ENCODE measurements at regions not wholly inside any gene's neighbourhood (a gene's known extent, or its start where the extent isn't known, plus 50 kb on each side); places are given as distances from the start of the nearest gene placed in this dataset.

DNA sequence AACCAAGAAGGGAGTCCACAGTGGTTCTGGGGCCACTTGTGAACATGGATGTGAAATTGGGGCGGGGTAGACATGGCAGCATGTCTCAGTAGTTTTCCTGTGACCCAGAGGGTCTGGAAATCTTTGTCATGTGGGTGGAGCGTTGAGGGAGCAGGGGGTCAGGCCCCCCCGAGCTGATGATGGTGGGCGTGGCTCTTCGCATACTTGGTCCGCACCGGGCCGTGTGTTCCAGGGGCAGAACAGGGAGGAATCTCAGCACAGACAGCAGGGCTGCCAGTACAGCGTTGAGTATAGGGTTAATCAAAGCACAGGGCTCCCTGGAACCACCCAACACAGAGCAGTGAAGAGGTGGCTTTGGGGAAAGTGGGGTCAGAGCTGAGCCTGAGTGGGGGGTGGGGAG, 267.5 kb downstream of the SEC14L1 start:
- TF ChIP-seq, protein P1, sequence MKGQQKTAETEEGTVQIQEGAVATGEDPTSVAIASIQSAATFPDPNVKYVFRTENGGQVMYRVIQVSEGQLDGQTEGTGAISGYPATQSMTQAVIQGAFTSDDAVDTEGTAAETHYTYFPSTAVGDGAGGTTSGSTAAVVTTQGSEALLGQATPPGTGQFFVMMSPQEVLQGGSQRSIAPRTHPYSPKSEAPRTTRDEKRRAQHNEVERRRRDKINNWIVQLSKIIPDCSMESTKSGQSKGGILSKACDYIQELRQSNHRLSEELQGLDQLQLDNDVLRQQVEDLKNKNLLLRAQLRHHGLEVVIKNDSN (IDR thresholded peaks at IDR 0.05), result no peak
- TF ChIP-seq EGR1 (IDR thresholded peaks at IDR 0.05) (no peak), CEBPB (IDR thresholded peaks at IDR 0.05) (no peak), TCF12 (IDR thresholded peaks at IDR 0.05; ENCODE audit: low read depth) (no peak), TEAD4 (IDR thresholded peaks at IDR 0.05) (no peak), FOXM1 (IDR thresholded peaks at IDR 0.05; ENCODE audit: borderline replicate concordance, low read depth) (no peak), TAF1 (IDR thresholded peaks at IDR 0.05; ENCODE audit: low read depth) (no peak), NFIC (IDR thresholded peaks at IDR 0.05) (no peak), YY1 (IDR thresholded peaks at IDR 0.05; ENCODE audit: low read depth) (no peak), CREB1 (IDR thresholded peaks at IDR 0.05; ENCODE audit: low read depth) (no peak), RAD21 (IDR thresholded peaks at IDR 0.05; ENCODE audit: low read depth) (no peak), ZBTB7A (IDR thresholded peaks at IDR 0.05; ENCODE audit: low read depth) (no peak), EP300 (IDR thresholded peaks at IDR 0.05; ENCODE audit: borderline replicate concordance) (no peak)
- TF ChIP-seq, protein P2, sequence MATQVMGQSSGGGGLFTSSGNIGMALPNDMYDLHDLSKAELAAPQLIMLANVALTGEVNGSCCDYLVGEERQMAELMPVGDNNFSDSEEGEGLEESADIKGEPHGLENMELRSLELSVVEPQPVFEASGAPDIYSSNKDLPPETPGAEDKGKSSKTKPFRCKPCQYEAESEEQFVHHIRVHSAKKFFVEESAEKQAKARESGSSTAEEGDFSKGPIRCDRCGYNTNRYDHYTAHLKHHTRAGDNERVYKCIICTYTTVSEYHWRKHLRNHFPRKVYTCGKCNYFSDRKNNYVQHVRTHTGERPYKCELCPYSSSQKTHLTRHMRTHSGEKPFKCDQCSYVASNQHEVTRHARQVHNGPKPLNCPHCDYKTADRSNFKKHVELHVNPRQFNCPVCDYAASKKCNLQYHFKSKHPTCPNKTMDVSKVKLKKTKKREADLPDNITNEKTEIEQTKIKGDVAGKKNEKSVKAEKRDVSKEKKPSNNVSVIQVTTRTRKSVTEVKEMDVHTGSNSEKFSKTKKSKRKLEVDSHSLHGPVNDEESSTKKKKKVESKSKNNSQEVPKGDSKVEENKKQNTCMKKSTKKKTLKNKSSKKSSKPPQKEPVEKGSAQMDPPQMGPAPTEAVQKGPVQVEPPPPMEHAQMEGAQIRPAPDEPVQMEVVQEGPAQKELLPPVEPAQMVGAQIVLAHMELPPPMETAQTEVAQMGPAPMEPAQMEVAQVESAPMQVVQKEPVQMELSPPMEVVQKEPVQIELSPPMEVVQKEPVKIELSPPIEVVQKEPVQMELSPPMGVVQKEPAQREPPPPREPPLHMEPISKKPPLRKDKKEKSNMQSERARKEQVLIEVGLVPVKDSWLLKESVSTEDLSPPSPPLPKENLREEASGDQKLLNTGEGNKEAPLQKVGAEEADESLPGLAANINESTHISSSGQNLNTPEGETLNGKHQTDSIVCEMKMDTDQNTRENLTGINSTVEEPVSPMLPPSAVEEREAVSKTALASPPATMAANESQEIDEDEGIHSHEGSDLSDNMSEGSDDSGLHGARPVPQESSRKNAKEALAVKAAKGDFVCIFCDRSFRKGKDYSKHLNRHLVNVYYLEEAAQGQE (IDR thresholded peaks at IDR 0.05; ENCODE audit: low read depth), result no peak
- TF ChIP-seq, protein P3, sequence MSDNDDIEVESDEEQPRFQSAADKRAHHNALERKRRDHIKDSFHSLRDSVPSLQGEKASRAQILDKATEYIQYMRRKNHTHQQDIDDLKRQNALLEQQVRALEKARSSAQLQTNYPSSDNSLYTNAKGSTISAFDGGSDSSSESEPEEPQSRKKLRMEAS (IDR thresholded peaks at IDR 0.05), result no peak

DNA sequence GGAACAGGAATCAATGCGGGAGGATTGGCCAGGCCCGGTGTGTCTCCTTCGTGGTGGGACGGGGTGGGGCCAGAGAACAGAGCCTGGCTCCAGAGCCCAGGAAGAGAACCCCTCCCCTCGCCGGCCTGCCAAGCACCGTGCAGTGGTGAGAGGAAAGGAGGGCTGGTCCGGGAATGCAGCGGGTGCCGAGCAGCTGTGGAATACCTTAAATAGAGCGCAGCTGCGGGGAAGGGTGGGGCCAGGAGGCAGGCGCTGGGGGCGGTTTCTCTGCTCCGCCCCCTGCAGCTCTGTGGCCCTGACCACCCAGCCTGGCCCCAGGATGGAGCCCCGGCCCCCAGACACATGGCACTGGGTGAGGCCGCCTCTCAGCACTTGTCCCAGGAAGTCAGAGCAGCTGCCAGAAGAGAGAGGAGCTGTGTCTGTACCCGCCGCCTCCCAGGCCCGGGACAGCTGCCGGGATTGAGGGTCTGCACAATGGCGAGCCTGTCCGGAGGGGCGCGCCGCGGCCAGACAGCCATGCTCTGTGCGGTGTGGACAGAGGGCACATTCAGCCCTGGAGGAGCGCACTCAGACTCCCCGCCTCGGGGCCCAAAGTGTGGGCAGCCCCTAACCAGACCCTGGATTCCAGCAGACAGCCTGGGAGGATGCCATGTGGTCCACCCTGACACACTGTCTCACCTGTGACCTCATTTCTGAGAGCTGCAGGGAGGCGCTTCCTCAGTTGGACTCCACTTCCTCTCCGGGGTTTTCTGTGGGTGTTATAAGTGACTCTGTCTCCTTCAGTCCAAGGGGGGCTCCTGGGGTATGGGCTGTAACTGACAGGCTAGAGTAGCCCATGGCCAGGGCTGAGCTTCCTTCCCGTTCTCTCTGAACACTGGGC, 268.8 kb downstream of the SEC14L1 start:
- no peak for TF ChIP-seq TCF12 (IDR thresholded peaks at IDR 0.05; ENCODE audit: low read depth)
- no peak for TF ChIP-seq FOXM1 (IDR thresholded peaks at IDR 0.05; ENCODE audit: borderline replicate concordance, low read depth)
- TF ChIP-seq YY1 (IDR thresholded peaks at IDR 0.05; ENCODE audit: low read depth), result no peak
- TF ChIP-seq EGR1 (IDR thresholded peaks at IDR 0.05), result no peak
- TF ChIP-seq TEAD4 (IDR thresholded peaks at IDR 0.05), result no peak
- no peak for TF ChIP-seq ZBTB7A (IDR thresholded peaks at IDR 0.05; ENCODE audit: low read depth)
- TF ChIP-seq TAF1 (IDR thresholded peaks at IDR 0.05; ENCODE audit: low read depth), result no peak
- no peak for TF ChIP-seq RAD21 (IDR thresholded peaks at IDR 0.05; ENCODE audit: low read depth)
- no peak for TF ChIP-seq CREB1 (IDR thresholded peaks at IDR 0.05; ENCODE audit: low read depth)
- TF ChIP-seq EP300 (IDR thresholded peaks at IDR 0.05; ENCODE audit: borderline replicate concordance), result no peak
- TF ChIP-seq NFIC (IDR thresholded peaks at IDR 0.05), result no peak
- TF ChIP-seq, protein P3 (IDR thresholded peaks at IDR 0.05), result no peak
- TF ChIP-seq, protein P1 (IDR thresholded peaks at IDR 0.05), result no peak
- TF ChIP-seq, protein P2 (IDR thresholded peaks at IDR 0.05; ENCODE audit: low read depth), result no peak
- TF ChIP-seq CEBPB (IDR thresholded peaks at IDR 0.05), result no peak

DNA sequence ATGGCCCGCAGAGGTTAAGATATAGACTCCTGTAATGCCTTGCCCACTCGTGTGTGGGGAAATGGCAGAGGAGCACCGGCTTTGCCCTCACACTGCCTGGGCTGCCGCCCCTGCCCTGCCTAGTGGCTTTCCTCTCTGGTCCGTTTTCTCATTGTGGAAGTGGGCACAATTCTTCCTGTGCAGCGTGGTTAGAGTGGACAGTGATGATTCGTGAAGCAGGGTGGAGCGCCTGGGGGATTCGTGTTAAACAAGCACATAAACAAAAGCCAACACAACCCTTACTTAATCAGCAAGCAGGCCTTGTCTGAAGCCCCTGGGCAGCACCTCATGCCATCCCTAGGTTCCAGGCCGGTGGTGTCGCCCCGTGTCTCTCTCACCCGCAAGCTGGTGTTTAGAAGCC, 269.7 kb downstream of the SEC14L1 start:
- TF ChIP-seq TCF12 (IDR thresholded peaks at IDR 0.05; ENCODE audit: low read depth) (no peak), FOXM1 (IDR thresholded peaks at IDR 0.05; ENCODE audit: borderline replicate concordance, low read depth) (no peak), CREB1 (IDR thresholded peaks at IDR 0.05; ENCODE audit: low read depth) (no peak), ZBTB7A (IDR thresholded peaks at IDR 0.05; ENCODE audit: low read depth) (no peak), EGR1 (IDR thresholded peaks at IDR 0.05) (no peak), TEAD4 (IDR thresholded peaks at IDR 0.05) (no peak), EP300 (IDR thresholded peaks at IDR 0.05; ENCODE audit: borderline replicate concordance) (no peak), NFIC (IDR thresholded peaks at IDR 0.05) (no peak), TAF1 (IDR thresholded peaks at IDR 0.05; ENCODE audit: low read depth) (no peak), RAD21 (IDR thresholded peaks at IDR 0.05; ENCODE audit: low read depth) (no peak), CEBPB (IDR thresholded peaks at IDR 0.05) (no peak), YY1 (IDR thresholded peaks at IDR 0.05; ENCODE audit: low read depth) (no peak)
- TF ChIP-seq, protein P3 (IDR thresholded peaks at IDR 0.05), result no peak
- TF ChIP-seq, protein P2 (IDR thresholded peaks at IDR 0.05; ENCODE audit: low read depth), result no peak
- TF ChIP-seq, protein P1 (IDR thresholded peaks at IDR 0.05), result no peak

All from Ishikawa (cell line).